IMR-90 (cell line): ENCODE measurements at regions not wholly inside any gene's neighbourhood (a gene's known extent, or its start where the extent isn't known, plus 50 kb on each side); places are given as distances from the start of the nearest gene placed in this dataset.

Experiments used
- CEBPB ChIP-seq: IDR thresholded peaks from 2 replicates; pipeline ENCODE4 v1.6.1; 2012; ENCODE audit warnings: low read depth, low read length, improper control_type of control experiment
- CHD1 ChIP-seq: IDR thresholded peaks from 2 replicates; pipeline ENCODE4 v1.6.1; 2012; ENCODE audit warnings: low read depth, low read length, improper control_type of control experiment
- NFE2L2 ChIP-seq: fragments of 150-350 bp; IDR thresholded peaks from 2 replicates; pipeline ENCODE4 v1.6.1; 2016; ENCODE audit warnings: low read depth, mild to moderate bottlenecking, low read length
- POLR2A ChIP-seq: IDR thresholded peaks from 2 replicates; pipeline ENCODE4 v1.6.1; 2012; ENCODE audit warnings: mild to moderate bottlenecking, low read depth, low read length
- RAD21 ChIP-seq: IDR thresholded peaks from 2 replicates; pipeline ENCODE4 v1.6.1; 2012; ENCODE audit warnings: low read length, improper control_type of control experiment
- RFX5 ChIP-seq: IDR thresholded peaks from 2 replicates; pipeline ENCODE4 v1.8.0; 2012; ENCODE audit warnings: low read depth, mild to moderate bottlenecking, low read length, moderate library complexity
- SMC3 ChIP-seq: fragments of 150-350 bp; IDR thresholded peaks from 2 replicates; pipeline ENCODE4 v1.6.1; 2016; ENCODE audit warnings: low read depth, mild to moderate bottlenecking, antibody characterized with exemption, low read length, moderate library complexity
- TF ChIP-seq, protein P1 (sequence below): conservative IDR thresholded peaks from 2 replicates; pipeline ENCODE4 v1.5.1; 2012; ENCODE audit warnings: mild to moderate bottlenecking, low read depth, low read length, improper control_type of control experiment
- TF ChIP-seq, protein P2 (sequence below): fragments of 150-350 bp; IDR thresholded peaks from 2 replicates; pipeline ENCODE4 v1.6.1; 2017; ENCODE audit warnings: mild to moderate bottlenecking, antibody characterized with exemption, low read length, low read depth

DNA sequence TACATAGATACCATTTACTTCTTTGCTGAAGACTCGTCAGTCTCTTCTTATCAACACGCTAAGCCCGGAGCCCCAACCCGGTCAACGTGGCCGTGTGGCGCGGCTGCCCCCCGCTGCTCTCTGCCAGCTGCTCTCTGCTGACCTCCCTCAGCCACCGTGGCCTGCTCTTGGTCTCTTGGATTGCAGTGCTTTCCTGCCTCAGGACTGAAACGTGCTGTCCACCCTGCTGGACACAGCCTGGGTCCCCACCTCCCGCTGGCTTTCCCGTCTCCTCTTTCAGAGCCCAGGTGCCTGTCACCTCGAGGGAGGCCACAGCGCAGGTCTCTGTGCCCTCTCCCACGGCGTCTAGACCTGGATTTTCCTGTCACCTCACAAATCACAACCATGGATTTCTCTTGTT is 388.1 kb upstream of the B3GAT1 start:
- no peak for TF ChIP-seq CEBPB
- TF ChIP-seq, protein P1, sequence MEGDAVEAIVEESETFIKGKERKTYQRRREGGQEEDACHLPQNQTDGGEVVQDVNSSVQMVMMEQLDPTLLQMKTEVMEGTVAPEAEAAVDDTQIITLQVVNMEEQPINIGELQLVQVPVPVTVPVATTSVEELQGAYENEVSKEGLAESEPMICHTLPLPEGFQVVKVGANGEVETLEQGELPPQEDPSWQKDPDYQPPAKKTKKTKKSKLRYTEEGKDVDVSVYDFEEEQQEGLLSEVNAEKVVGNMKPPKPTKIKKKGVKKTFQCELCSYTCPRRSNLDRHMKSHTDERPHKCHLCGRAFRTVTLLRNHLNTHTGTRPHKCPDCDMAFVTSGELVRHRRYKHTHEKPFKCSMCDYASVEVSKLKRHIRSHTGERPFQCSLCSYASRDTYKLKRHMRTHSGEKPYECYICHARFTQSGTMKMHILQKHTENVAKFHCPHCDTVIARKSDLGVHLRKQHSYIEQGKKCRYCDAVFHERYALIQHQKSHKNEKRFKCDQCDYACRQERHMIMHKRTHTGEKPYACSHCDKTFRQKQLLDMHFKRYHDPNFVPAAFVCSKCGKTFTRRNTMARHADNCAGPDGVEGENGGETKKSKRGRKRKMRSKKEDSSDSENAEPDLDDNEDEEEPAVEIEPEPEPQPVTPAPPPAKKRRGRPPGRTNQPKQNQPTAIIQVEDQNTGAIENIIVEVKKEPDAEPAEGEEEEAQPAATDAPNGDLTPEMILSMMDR: no peak
- TF ChIP-seq RFX5: no peak
- TF ChIP-seq POLR2A: no peak
- TF ChIP-seq RAD21: no peak
- TF ChIP-seq, protein P2, sequence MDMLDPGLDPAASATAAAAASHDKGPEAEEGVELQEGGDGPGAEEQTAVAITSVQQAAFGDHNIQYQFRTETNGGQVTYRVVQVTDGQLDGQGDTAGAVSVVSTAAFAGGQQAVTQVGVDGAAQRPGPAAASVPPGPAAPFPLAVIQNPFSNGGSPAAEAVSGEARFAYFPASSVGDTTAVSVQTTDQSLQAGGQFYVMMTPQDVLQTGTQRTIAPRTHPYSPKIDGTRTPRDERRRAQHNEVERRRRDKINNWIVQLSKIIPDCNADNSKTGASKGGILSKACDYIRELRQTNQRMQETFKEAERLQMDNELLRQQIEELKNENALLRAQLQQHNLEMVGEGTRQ: no peak
- no peak for TF ChIP-seq SMC3
- TF ChIP-seq NFE2L2: no peak
- no peak for TF ChIP-seq CHD1
